Fibroblast of lung (primary cell): ENCODE measurements at regions not wholly inside any gene's neighbourhood (a gene's known extent, or its start where the extent isn't known, plus 50 kb on each side); places are given as distances from the start of the nearest gene placed in this dataset.

Source experiments
- CTCF ChIP-seq, 2 donors: IDR thresholded peaks in 1 of 2; conservative IDR thresholded peaks in 1 of 2; 1 replicate in 1 of 2; 2 replicates in 1 of 2; pipeline ENCODE4 v1.5.1; 2011 to 2012; ENCODE audit warnings: low read length in 2 of 2, control low read depth in 1 of 2, inconsistent platforms in 1 of 2, low read depth in 1 of 2, mild to moderate bottlenecking in 1 of 2
- EZH2 ChIP-seq: IDR thresholded peaks from 2 replicates; pipeline ENCODE4 v1.5.1; 2012; ENCODE audit warnings: low read length, control low read depth, mild to moderate bottlenecking; ENCODE audit errors: missing control alignments

- TF ChIP-seq CTCF (conservative IDR thresholded peaks at IDR 0.05 in 1 of 2, IDR thresholded peaks at IDR 0.05 in 1 of 2; ENCODE audit: low read depth in 1 of 2, low read length in 2 of 2) (no peak), EZH2 (no peak)
These were observed 85.5 kb upstream of the PDE1C start for GRCh38 chr7:32155712-32156111.
